HG02759 (cell line): ENCODE measurements at regions not wholly inside any gene's neighbourhood (a gene's known extent, or its start where the extent isn't known, plus 50 kb on each side); places are given as distances from the start of the nearest gene placed in this dataset.
"Not testable (repeated sequence)": the region's sequence is repeated elsewhere in the genome, so short reads cannot be mapped to it uniquely, and the experiment has no call there.

Source experiments
- ATAC-seq: cut with Tn5 transposase; IDR thresholded peaks from one replicate; pipeline ENCODE4 v1.9.1; 2021; ENCODE audit warnings: mild to moderate bottlenecking, moderate library complexity; ENCODE audit not compliant: unreplicated experiment

- ATAC-seq, result peak; percentile 62
Measured at GRCh38 chr6:85360794-85361642, 88.9 kb upstream of the NT5E start.

- no peak for ATAC-seq
Measured at GRCh38 chr6:85357651-85358050, 92.2 kb upstream of the NT5E start.

GRCh38 chr6:85356743-85357142 is 93.1 kb upstream of the NT5E start:
- not testable (repeated sequence) for ATAC-seq

- no peak for ATAC-seq
Measured at GRCh38 chr6:85355816-85356215, 94.1 kb upstream of the NT5E start.

- peak; percentile 82 for ATAC-seq
Measured at GRCh38 chr6:85354761-85355618, 94.9 kb upstream of the NT5E start.

GRCh38 chr6:85353012-85353411 is 96.9 kb upstream of the NT5E start:
- ATAC-seq, result no peak

- ATAC-seq, result no peak
Measured at GRCh38 chr6:85348643-85349042, 101.2 kb upstream of the NT5E start.

- no peak for ATAC-seq
Measured at GRCh38 chr6:85347812-85348211, 102.1 kb upstream of the NT5E start.

GRCh38 chr6:85346196-85346595 is 103.7 kb upstream of the NT5E start:
- no peak for ATAC-seq

- no peak for ATAC-seq
Measured at GRCh38 chr6:85344996-85345395, 104.9 kb upstream of the NT5E start.

- ATAC-seq, result no peak
Measured at GRCh38 chr6:85343428-85343827, 106.5 kb upstream of the NT5E start.

GRCh38 chr6:85329196-85329595 is 120.7 kb upstream of the NT5E start:
- no peak for ATAC-seq

GRCh38 chr6:85325811-85326210 is 124.1 kb upstream of the NT5E start:
- ATAC-seq, result not testable (repeated sequence)

GRCh38 chr6:85323435-85324040 is 126.3 kb upstream of the NT5E start:
- ATAC-seq, result peak; percentile 95

- no peak for ATAC-seq
Measured at GRCh38 chr6:85322446-85323105, 127.3 kb upstream of the NT5E start.

GRCh38 chr6:85321906-85322305 is 128.0 kb upstream of the NT5E start:
- no peak for ATAC-seq

- no peak for ATAC-seq
Measured at GRCh38 chr6:85314586-85314985, 135.3 kb upstream of the NT5E start.

GRCh38 chr6:85300581-85300980 is 149.3 kb upstream of the NT5E start:
- no peak for ATAC-seq

GRCh38 chr6:85298553-85298952 is 151.3 kb upstream of the NT5E start:
- ATAC-seq, result no peak

- no peak for ATAC-seq
Measured at GRCh38 chr6:85291326-85291725, 158.6 kb upstream of the NT5E start.

GRCh38 chr6:85287654-85288053 is 162.2 kb upstream of the NT5E start:
- ATAC-seq, result no peak
